Skin of body (tissue), 1 donor: ENCODE measurements at regions not wholly inside any gene's neighbourhood (a gene's known extent, or its start where the extent isn't known, plus 50 kb on each side); places are given as distances from the start of the nearest gene placed in this dataset.
"Not testable (repeated sequence)": the region's sequence is repeated elsewhere in the genome, so short reads cannot be mapped to it uniquely, and the experiment has no call there.

Source experiments
- DNase-seq: peaks from one replicate; lab custom pipeline; 2025; lab: John Stamatoyannopoulos, UW

GRCh38 chr20:22949331-22950109 lies 85.6 kb upstream of the SSTR4 start:
- DNase-seq, result no peak

DNA sequence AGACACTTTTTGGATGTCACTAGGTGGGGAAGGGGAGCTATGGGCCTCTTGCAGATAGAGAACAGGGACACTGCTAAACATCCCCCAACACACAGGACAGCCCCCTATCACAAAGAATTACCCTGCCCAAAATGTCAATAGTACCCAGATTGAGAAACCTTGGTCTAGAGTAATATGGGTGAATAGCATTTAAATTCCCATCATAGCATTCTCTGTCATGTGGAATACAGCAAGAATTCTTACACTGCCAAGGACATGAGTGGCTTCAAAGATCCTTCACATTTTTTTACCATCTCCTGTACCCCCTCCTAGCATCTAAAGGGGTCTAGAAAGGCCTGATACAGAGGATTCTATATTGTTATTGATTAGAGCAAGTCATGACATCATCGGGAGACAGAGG lies 83.1 kb upstream of the SSTR4 start:
- DNase-seq, result no peak

DNA sequence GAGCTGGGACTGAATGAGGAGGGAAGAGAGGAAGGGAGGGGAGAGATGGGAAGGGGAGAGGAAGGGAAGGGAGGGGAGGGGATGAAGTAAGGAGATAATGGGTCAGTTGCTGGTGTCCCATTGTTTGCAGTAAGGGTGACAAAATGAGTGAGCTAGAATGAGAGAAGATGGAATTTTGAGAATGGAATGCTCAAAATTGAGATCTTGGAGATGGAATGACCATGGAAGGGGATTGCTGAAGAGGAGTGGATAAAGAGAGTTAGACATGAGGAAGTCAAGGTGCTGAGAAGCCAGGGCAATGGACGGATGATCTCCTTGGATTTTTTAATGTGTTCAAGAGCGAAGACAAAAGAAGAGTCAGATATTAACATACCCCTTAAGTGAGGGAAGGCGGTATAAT lies 80.5 kb upstream of the SSTR4 start:
- no peak for DNase-seq

- DNase-seq, result no peak
Measured at GRCh38 chr20:22958390-22958789, 76.7 kb upstream of the SSTR4 start.

DNA sequence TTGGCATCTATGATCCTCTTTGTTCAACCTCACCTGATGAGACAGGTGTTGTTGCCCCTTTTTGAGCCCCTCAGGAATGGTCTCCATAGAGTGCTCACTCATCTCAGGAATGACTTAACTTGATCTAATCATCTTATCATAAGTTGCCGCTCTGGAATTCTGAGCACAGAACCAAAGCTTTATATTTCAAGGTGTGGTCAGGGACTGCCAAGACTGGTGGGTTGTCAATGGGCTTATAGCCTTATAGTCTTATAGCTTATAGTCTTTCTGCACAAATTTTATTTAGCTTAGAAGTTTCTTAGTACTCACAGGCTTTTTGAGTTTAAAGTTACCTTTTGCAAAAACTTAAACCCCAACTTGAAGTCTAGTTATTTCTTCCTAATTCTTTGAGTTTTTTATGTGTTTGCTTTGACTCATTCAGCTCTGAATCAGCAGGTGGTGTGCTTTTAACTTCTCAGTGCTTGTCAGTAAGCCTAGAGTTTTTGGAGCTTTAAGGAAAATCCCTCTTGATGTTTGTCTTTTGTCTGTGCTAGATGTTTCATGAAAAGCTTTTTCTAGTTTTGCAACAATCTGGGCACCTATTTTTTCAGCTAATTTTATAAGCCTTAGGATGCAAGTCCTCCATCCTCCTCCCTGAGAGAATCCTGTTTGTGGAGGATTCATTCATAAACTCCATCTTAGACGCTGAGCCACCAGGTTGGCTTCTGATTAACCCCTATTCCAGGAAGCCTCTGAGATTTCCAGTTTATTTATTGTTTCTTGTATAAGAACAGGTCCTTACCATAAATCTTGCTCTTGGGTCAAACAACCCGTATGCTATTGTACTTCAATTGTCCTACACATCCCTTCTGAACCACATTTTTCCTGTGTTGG lies 72.3 kb upstream of the SSTR4 start:
- no peak for DNase-seq

DNA sequence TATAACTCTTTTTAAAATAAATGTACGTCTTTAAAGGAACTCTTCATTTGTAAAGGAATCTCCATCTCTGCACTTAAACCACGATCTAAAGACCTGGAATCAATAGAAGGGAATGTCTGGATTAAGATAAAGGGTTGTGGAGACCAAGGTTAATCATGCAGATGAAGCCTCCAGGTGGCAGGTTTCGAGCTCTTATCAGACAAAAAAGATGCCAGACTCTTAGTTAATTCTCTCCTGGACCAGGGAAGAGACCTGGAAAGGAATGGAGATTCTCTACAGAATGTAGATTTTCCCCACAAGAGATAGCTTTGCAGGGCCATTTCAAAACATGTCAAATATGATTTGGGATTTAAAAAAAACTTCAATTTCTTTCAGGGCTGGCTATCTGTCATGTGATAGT lies 71.5 kb upstream of the SSTR4 start:
- no peak for DNase-seq

GRCh38 chr20:22966787-22967464 lies 68.2 kb upstream of the SSTR4 start:
- no peak for DNase-seq

- not testable (repeated sequence) for DNase-seq
Measured at GRCh38 chr20:22967706-22968105, 67.4 kb upstream of the SSTR4 start.

DNA sequence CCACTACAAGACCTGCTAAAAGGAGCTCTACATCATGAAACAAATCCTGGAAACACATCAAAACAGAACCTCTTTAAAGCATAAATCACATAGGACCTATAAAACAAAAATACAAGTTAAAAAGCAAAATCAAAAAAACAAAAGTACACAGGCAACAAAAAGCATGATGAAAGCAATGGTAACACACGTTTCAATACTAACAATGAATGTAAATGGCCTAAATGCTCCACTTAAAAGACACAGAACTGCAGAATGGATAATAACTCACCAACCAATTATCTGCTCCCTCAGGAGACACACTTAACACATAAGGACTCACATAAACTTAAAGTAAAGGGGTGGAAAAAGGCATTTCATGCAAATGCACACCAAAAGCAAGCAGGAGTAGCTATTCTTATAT lies 66.1 kb upstream of the SSTR4 start:
- DNase-seq, result not testable (repeated sequence)

- not testable (repeated sequence) for DNase-seq
Measured at GRCh38 chr20:22971077-22971476, 64.0 kb upstream of the SSTR4 start.

DNA sequence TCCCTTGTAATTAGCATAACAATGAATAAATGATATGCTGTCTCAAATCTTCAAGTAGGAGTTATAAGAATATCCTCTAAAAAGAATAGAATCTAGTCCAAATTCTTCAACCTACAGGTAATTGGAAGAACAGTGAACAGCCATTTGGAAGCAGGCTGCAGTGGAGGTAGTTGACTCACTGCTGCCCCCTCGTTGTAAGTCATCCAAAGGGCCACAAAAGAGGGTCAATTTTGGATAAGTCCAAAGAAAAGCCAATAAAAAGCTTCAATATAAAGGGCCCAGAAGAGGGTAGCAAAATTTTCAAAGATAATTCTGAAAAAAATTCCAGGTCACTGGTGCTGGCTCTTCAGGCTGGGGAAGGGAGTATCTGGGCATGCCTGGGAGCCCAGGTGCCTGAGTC lies 60.8 kb upstream of the SSTR4 start:
- no peak for DNase-seq

DNA sequence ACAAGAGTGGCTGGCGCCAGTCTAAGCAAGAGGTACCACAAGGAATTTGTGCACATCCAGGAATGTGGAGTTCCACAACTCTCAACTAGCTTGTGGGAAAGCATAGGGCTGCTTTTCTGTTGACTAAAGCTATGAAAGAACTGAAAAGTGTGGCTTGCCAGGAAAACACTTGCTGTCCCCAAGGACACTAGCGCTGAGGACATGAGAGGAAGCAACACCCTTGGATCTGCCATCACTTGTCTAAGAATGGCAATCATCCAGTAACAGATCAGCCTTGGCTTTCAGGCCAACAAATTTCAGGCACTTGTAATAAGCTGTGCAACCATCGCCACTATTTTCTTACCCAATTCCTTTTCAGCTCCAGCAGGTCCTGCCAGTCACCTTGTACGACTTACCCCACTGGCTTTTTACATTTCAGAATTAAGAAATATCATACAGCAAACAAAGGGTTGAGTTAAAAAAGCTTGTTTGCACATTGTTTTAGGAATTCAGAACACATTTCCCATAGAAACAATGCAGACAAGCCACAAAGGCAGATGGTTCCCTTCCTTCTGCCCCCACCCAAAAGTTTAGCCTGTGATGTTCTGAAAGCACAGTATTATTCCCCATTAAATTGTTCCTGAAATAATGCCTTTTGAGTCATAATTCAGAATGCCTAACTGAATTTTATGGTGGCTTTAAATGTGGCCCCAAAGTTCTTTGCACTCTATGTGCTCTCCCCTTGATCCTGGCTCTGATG lies 57.9 kb upstream of the SSTR4 start:
- peak; percentile 79 for DNase-seq

- no peak for DNase-seq
Measured at GRCh38 chr20:22984008-22984407, 51.1 kb upstream of the SSTR4 start.

DNA sequence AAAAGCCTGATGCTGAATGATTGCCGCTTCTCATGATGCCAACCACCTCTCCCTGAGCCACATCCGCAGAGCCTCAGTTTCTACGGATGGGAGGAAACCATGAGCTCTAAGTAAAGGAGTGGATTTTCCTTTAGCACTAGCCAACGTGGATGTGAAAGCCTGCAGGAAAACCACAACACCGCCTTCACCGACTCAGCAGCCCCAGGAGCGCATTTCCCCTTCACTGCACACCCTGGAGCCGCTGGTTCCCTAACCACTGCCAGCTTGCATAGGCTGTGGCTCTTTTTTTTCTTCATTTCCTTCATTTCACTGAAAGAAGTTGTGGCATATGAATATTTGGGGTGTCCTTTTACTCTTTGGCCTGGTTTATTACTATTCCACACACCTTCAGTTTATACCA lies 50.5 kb upstream of the SSTR4 start:
- DNase-seq, result no peak

- DNase-seq, result no peak
Measured at GRCh38 chr20:22985239-22985778, 49.8 kb upstream of the SSTR4 start.
